Natural killer cell treated with Interleukin-12 subunit alpha and Interleukin-12 subunit beta and Interleukin-15 and Interleukin-18, amount 100 ng/mL, for 72 hours (primary cell): ENCODE measurements at regions not wholly inside any gene's neighbourhood (a gene's known extent, or its start where the extent isn't known, plus 50 kb on each side); places are given as distances from the start of the nearest gene placed in this dataset.
A peak's percentile ranks its signal among the peaks of the same experiment; 100 is the strongest.
"Not testable (repeated sequence)": the region's sequence is repeated elsewhere in the genome, so short reads cannot be mapped to it uniquely, and the experiment has no call there.

Experiments used
- ATAC-seq, 2 donors: fragments of 150-1000 bp; cut with Tn5 transposase in 1 of 2; sonication (Bioruptor Pico), chemical (Tn5 transposase) in 1 of 2; 2 replicates each; pipeline ENCODE4 v1.10.0; 2021
- DNase-seq: peaks from one replicate; pipeline ENCODE4 v3.0.0; 2022; ENCODE audit warnings: low spot score
- H3K27ac Mint-ChIP-seq, 2 donors: 1 replicate in 1 of 2; 2 replicates in 1 of 2; pipeline ENCODE4 v1.8.0; 2022; ENCODE audit warnings: mixed read lengths in 2 of 2, mild to moderate bottlenecking in 1 of 2, moderate library complexity in 1 of 2
- H3K27me3 Mint-ChIP-seq, 2 donors: 1 replicate in 1 of 2; 2 replicates in 1 of 2; pipeline ENCODE4 v1.8.0; 2022; ENCODE audit warnings: mixed read lengths in 2 of 2
- H3K36me3 Mint-ChIP-seq: one replicate; pipeline ENCODE4 v1.8.0; 2022; ENCODE audit warnings: mixed read lengths
- H3K4me1 Mint-ChIP-seq, 2 donors: 1 replicate in 1 of 2; 2 replicates in 1 of 2; pipeline ENCODE4 v1.8.0; 2022; ENCODE audit warnings: low read depth in 2 of 2, mixed read lengths in 2 of 2, mild to moderate bottlenecking in 1 of 2
- H3K4me3 Mint-ChIP-seq: one replicate; pipeline ENCODE4 v1.8.0; 2022; ENCODE audit warnings: mixed read lengths
- H3K9me3 Mint-ChIP-seq: 2 replicates; pipeline ENCODE4 v1.8.0; 2022; ENCODE audit warnings: mixed read lengths

DNA sequence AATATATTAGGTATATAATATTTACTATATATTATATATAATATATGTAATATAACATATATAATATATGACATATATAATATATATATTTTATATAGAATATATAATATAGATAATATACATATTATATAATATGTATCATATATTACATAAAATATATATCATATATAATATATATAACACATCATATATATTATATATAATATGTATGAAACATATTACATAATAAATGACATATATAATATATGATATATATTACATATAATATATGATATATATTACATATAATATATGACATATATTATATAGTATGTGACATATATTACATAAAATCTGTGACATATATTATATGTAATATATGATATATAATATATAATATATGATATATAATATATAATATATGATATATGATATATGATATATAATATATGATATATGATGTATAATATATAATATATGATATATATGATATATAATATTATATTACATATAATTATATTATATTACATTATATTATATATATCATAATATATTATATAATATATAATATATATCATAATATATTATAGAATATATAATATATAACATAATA lies 119.5 kb upstream of the RIMBP3 start:
- H3K9me3 Mint-ChIP-seq: peaks cover 2% of the 10 kb centered on the region
- no peaks in the 10 kb centered on the region for H3K27me3 Mint-ChIP-seq
- H3K4me3 Mint-ChIP-seq: no peak overlapping the region
- no peaks in the 10 kb centered on the region for H3K36me3 Mint-ChIP-seq
- H3K27ac Mint-ChIP-seq: no peak overlapping the region
- no peak for ATAC-seq
- no peaks in the 10 kb centered on the region for H3K4me1 Mint-ChIP-seq
- no peak for DNase-seq

DNA sequence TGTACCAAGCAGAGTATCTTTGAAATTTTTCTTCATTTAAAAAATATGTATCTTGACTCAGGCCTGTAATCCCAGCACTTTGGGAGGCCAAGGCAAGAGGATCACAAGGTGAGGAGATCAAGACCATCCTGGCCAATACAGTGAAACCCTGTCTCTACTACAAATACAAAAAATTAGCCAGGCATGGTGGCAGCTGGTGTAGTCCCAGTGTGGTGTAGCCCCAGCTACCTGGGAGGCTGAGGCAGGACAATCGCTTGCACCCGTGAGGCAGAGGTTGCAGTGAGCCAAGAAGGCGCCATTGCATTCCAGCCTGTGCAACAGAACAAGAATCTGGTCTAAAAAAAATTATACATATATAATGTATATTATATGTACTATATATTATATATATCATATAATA lies 118.7 kb upstream of the RIMBP3 start:
- peak in 1 of 2 donors; percentile 94 for ATAC-seq
- H3K4me3 Mint-ChIP-seq, H3K27ac Mint-ChIP-seq, H3K9me3 Mint-ChIP-seq, H3K27me3 Mint-ChIP-seq, H3K36me3 Mint-ChIP-seq, DNase-seq, H3K4me1 Mint-ChIP-seq: not testable (repeated sequence)
